ENCODE measurements at regions not wholly inside any gene's neighbourhood (a gene's known extent, or its start where the extent isn't known, plus 50 kb on each side); places are given as distances from the start of the nearest gene placed in this dataset.

DNA sequence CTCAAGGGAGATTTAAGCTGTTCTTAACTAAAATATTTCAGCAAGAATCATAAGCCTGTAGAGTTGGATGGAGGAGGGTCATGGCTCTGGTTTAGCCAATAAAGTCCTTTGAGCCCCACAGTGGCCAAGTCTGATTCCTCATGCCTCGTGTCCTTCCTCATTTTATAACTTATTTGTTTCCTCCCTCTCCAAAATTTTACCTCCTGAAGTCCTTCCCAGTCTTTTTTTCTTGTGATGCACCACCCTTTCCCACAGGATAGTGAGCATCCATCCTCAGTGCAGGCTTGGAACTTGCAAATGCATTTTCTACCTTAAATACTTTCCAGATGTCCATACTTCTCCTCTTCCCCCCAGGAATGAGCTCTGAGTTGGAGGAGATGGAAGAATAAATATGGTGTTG, 162.7 kb upstream of the AGTR1 start:
- no peak for TF ChIP-seq TAF1 (IDR thresholded peaks at IDR 0.05; ENCODE audit: low read depth)
- TF ChIP-seq SMC3 (conservative IDR thresholded peaks at IDR 0.05; ENCODE audit: poor library complexity): no peak
- Histone ChIP-seq H3K4me3 (ENCODE audit: low read length) (no peak overlapping the region), H3K27me3 (ENCODE audit: insufficient read depth, low read depth, low read length) (no peaks in the 10 kb centered on the region), H3K79me2 (replicated peaks; ENCODE audit: insufficient read depth, low read length) (no peaks in the 10 kb centered on the region), H3K9me3 (ENCODE audit: low read length) (no peaks in the 10 kb centered on the region), H3F3A (ENCODE audit: insufficient read depth, low read length, poor library complexity, severe bottlenecking) (no peaks in the 10 kb centered on the region), H3K4me2 (ENCODE audit: low read length) (no peak overlapping the region), H2AFZ (ENCODE audit: low read depth, low read length) (no peak overlapping the region), H3K36me3 (ENCODE audit: insufficient read depth, low read length) (no peaks in the 10 kb centered on the region), H3K9me2 (ENCODE audit: insufficient read depth, low read length) (no peaks in the 10 kb centered on the region), H3K27ac (ENCODE audit: low read length) (no peak overlapping the region), H3K9ac (ENCODE audit: low read length) (no peak overlapping the region), H4K20me1 (ENCODE audit: insufficient read depth) (no peaks in the 10 kb centered on the region)

DNA sequence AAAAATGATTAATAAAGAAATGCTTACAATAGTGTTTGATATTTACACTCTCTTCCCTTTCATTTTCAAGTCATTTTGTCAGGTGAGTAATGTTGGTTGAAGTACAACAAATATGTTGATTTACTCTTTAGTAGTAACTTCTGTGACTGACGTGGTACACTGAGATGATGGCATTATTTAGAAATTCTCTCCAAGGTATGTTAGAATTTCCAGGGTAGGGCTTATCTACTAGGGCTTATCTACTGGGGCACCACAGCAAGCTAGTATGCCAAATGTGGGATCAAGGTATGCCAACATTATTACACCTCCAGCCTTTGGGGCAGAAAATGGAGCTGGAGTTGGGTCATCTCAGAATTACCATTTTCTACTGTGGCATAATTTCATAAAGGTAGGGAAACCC, 157.4 kb upstream of the AGTR1 start:
- Histone ChIP-seq H3K4me3 (ENCODE audit: low read length) (no peak overlapping the region), H3K9ac (ENCODE audit: low read length) (no peak overlapping the region), H3K9me3 (ENCODE audit: low read length) (no peaks in the 10 kb centered on the region), H4K20me1 (ENCODE audit: insufficient read depth) (no peaks in the 10 kb centered on the region), H2AFZ (ENCODE audit: low read depth, low read length) (no peak overlapping the region), H3K27ac (ENCODE audit: low read length) (no peak overlapping the region), H3K36me3 (ENCODE audit: insufficient read depth, low read length) (no peaks in the 10 kb centered on the region), H3K4me2 (ENCODE audit: low read length) (no peak overlapping the region), H3K79me2 (replicated peaks; ENCODE audit: insufficient read depth, low read length) (no peaks in the 10 kb centered on the region), H3F3A (ENCODE audit: insufficient read depth, low read length, poor library complexity, severe bottlenecking) (no peaks in the 10 kb centered on the region), H3K27me3 (ENCODE audit: insufficient read depth, low read depth, low read length) (no peaks in the 10 kb centered on the region), H3K9me2 (ENCODE audit: insufficient read depth, low read length) (no peaks in the 10 kb centered on the region)
- no peak for TF ChIP-seq POLR2AphosphoS5 (IDR thresholded peaks at IDR 0.05)
- TF ChIP-seq RAD21 (conservative IDR thresholded peaks at IDR 0.05): no peak
- TF ChIP-seq MXI1 (conservative IDR thresholded peaks at IDR 0.05; ENCODE audit: poor library complexity, severe bottlenecking): no peak
- TF ChIP-seq EP300 (conservative IDR thresholded peaks at IDR 0.05; ENCODE audit: poor library complexity, severe bottlenecking): no peak
- no peak for TF ChIP-seq TAF1 (IDR thresholded peaks at IDR 0.05; ENCODE audit: low read depth)
- no peak for TF ChIP-seq SMC3 (conservative IDR thresholded peaks at IDR 0.05; ENCODE audit: poor library complexity)
- TF ChIP-seq, protein P1, sequence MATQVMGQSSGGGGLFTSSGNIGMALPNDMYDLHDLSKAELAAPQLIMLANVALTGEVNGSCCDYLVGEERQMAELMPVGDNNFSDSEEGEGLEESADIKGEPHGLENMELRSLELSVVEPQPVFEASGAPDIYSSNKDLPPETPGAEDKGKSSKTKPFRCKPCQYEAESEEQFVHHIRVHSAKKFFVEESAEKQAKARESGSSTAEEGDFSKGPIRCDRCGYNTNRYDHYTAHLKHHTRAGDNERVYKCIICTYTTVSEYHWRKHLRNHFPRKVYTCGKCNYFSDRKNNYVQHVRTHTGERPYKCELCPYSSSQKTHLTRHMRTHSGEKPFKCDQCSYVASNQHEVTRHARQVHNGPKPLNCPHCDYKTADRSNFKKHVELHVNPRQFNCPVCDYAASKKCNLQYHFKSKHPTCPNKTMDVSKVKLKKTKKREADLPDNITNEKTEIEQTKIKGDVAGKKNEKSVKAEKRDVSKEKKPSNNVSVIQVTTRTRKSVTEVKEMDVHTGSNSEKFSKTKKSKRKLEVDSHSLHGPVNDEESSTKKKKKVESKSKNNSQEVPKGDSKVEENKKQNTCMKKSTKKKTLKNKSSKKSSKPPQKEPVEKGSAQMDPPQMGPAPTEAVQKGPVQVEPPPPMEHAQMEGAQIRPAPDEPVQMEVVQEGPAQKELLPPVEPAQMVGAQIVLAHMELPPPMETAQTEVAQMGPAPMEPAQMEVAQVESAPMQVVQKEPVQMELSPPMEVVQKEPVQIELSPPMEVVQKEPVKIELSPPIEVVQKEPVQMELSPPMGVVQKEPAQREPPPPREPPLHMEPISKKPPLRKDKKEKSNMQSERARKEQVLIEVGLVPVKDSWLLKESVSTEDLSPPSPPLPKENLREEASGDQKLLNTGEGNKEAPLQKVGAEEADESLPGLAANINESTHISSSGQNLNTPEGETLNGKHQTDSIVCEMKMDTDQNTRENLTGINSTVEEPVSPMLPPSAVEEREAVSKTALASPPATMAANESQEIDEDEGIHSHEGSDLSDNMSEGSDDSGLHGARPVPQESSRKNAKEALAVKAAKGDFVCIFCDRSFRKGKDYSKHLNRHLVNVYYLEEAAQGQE (IDR thresholded peaks at IDR 0.05; ENCODE audit: borderline replicate concordance): no peak
- no peak for TF ChIP-seq EZH2 (IDR thresholded peaks at IDR 0.05; ENCODE audit: borderline replicate concordance, insufficient read depth, low read length, poor library complexity, severe bottlenecking)

DNA sequence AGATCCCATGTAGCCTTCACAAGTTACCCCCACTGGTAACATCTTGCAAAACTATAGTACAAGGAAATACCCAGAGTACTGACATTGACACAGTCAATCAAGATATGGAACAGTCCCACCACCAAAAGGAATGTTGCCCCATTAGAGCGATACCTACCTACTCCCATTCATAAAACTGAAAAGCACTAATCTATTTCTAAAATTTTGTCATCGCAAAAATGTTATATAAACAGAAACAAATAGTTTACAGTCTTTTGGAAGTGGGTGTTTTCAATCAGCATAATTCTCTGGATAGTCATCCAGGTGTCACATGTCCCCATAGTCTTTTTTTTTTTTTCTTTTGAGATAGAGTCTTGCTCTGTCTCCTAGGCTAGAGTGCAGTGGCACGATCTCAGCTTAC, 156.9 kb upstream of the AGTR1 start:
- Histone ChIP-seq H4K20me1 (ENCODE audit: insufficient read depth) (no peaks in the 10 kb centered on the region), H3K4me3 (ENCODE audit: low read length) (no peak overlapping the region), H3K9me3 (ENCODE audit: low read length) (no peaks in the 10 kb centered on the region), H3K27ac (ENCODE audit: low read length) (no peak overlapping the region), H3F3A (ENCODE audit: insufficient read depth, low read length, poor library complexity, severe bottlenecking) (no peaks in the 10 kb centered on the region), H3K79me2 (replicated peaks; ENCODE audit: insufficient read depth, low read length) (no peaks in the 10 kb centered on the region), H3K4me2 (ENCODE audit: low read length) (no peak overlapping the region), H3K27me3 (ENCODE audit: insufficient read depth, low read depth, low read length) (no peaks in the 10 kb centered on the region), H3K9me2 (ENCODE audit: insufficient read depth, low read length) (no peaks in the 10 kb centered on the region), H3K9ac (ENCODE audit: low read length) (no peak overlapping the region), H3K36me3 (ENCODE audit: insufficient read depth, low read length) (no peaks in the 10 kb centered on the region), H2AFZ (ENCODE audit: low read depth, low read length) (no peak overlapping the region)
- TF ChIP-seq, protein P2, sequence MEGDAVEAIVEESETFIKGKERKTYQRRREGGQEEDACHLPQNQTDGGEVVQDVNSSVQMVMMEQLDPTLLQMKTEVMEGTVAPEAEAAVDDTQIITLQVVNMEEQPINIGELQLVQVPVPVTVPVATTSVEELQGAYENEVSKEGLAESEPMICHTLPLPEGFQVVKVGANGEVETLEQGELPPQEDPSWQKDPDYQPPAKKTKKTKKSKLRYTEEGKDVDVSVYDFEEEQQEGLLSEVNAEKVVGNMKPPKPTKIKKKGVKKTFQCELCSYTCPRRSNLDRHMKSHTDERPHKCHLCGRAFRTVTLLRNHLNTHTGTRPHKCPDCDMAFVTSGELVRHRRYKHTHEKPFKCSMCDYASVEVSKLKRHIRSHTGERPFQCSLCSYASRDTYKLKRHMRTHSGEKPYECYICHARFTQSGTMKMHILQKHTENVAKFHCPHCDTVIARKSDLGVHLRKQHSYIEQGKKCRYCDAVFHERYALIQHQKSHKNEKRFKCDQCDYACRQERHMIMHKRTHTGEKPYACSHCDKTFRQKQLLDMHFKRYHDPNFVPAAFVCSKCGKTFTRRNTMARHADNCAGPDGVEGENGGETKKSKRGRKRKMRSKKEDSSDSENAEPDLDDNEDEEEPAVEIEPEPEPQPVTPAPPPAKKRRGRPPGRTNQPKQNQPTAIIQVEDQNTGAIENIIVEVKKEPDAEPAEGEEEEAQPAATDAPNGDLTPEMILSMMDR (IDR thresholded peaks at IDR 0.05; ENCODE audit: poor library complexity, severe bottlenecking): no peak
- TF ChIP-seq MXI1 (conservative IDR thresholded peaks at IDR 0.05; ENCODE audit: poor library complexity, severe bottlenecking) (no peak), SMC3 (conservative IDR thresholded peaks at IDR 0.05; ENCODE audit: poor library complexity) (no peak), EP300 (conservative IDR thresholded peaks at IDR 0.05; ENCODE audit: poor library complexity, severe bottlenecking) (no peak), RAD21 (conservative IDR thresholded peaks at IDR 0.05) (no peak), EZH2 (IDR thresholded peaks at IDR 0.05; ENCODE audit: borderline replicate concordance, insufficient read depth, low read length, poor library complexity, severe bottlenecking) (no peak), TAF1 (IDR thresholded peaks at IDR 0.05; ENCODE audit: low read depth) (no peak), POLR2AphosphoS5 (IDR thresholded peaks at IDR 0.05) (no peak)
- TF ChIP-seq, protein P1 (IDR thresholded peaks at IDR 0.05; ENCODE audit: borderline replicate concordance): no peak
